H9 (cell line): ENCODE measurements at regions not wholly inside any gene's neighbourhood (a gene's known extent, or its start where the extent isn't known, plus 50 kb on each side); places are given as distances from the start of the nearest gene placed in this dataset.

Source experiments
- DNase-seq: peaks from one replicate; pipeline ENCODE4 v3.0.0-alpha.2; 2017
- H2AFZ ChIP-seq: one replicate; pipeline ENCODE4 v1.6.1; 2013; ENCODE audit warnings: mild to moderate bottlenecking, low read length, control low read depth, moderate library complexity
- H2AK5ac ChIP-seq: 2 replicates; pipeline ENCODE4 v1.6.1; 2013; ENCODE audit warnings: low read length, control low read depth, mixed read lengths; ENCODE audit not compliant: insufficient read length
- H2BK120ac ChIP-seq: one replicate; pipeline ENCODE4 v1.6.1; 2013; ENCODE audit warnings: low read depth, mild to moderate bottlenecking, low read length, control low read depth, inconsistent platforms; ENCODE audit not compliant: poor library complexity, severe bottlenecking
- H2BK12ac ChIP-seq: 2 replicates; pipeline ENCODE4 v1.6.1; 2013; ENCODE audit warnings: low read length, control low read depth, mixed read lengths, low read depth; ENCODE audit not compliant: insufficient read length
- H2BK15ac ChIP-seq: 2 replicates; pipeline ENCODE4 v1.6.1; 2013; ENCODE audit warnings: low read depth, low read length, control low read depth
- H2BK20ac ChIP-seq: one replicate; pipeline ENCODE4 v1.6.1; 2013; ENCODE audit warnings: low read depth, mild to moderate bottlenecking, low read length, control low read depth, inconsistent platforms; ENCODE audit not compliant: poor library complexity, severe bottlenecking
- H2BK5ac ChIP-seq: 2 replicates; pipeline ENCODE4 v1.6.1; 2013; ENCODE audit warnings: low read length, control low read depth, mixed read lengths; ENCODE audit not compliant: insufficient read length
- H3K14ac ChIP-seq: 2 replicates; pipeline ENCODE4 v1.6.1; 2013; ENCODE audit warnings: low read length, control low read depth; ENCODE audit not compliant: insufficient read depth
- H3K18ac ChIP-seq: 2 replicates; pipeline ENCODE4 v1.6.1; 2013; ENCODE audit warnings: low read depth, mild to moderate bottlenecking, mixed read lengths, low read length, control low read depth; ENCODE audit not compliant: insufficient read length
- H3K23ac ChIP-seq: 2 replicates; pipeline ENCODE4 v1.6.1; 2013; ENCODE audit warnings: low read length, control low read depth, mixed read lengths, low read depth; ENCODE audit not compliant: insufficient read length
- H3K23me2 ChIP-seq: 2 replicates; pipeline ENCODE4 v1.6.1; 2013; ENCODE audit warnings: low read depth, mild to moderate bottlenecking, mixed read lengths, low read length, control low read depth; ENCODE audit not compliant: insufficient read length, poor library complexity, severe bottlenecking
- H3K27ac ChIP-seq: 2 replicates; pipeline ENCODE4 v1.5.1; 2013; ENCODE audit warnings: low read length, control low read depth, mixed read lengths, low read depth; ENCODE audit not compliant: insufficient read length
- H3K27me3 ChIP-seq: 2 replicates; pipeline ENCODE4 v1.6.1; 2013; ENCODE audit warnings: low read length, control low read depth, inconsistent platforms; ENCODE audit not compliant: insufficient read depth
- H3K4ac ChIP-seq: 2 replicates; pipeline ENCODE4 v1.6.1; 2013; ENCODE audit warnings: low read depth, mild to moderate bottlenecking, control low read depth, inconsistent platforms, low read length, moderate library complexity
- H3K4me1 ChIP-seq: 2 replicates; pipeline ENCODE4 v1.6.1; 2013; ENCODE audit warnings: low read length, control low read depth, inconsistent platforms; ENCODE audit not compliant: insufficient read depth
- H3K4me2 ChIP-seq: 2 replicates; pipeline ENCODE4 v1.6.1; 2013; ENCODE audit warnings: low read length, control low read depth, mixed read lengths; ENCODE audit not compliant: insufficient read length, insufficient read depth
- H3K56ac ChIP-seq: 2 replicates; pipeline ENCODE4 v1.6.1; 2013; ENCODE audit warnings: low read depth, mild to moderate bottlenecking, mixed read lengths, low read length, control low read depth; ENCODE audit not compliant: insufficient read length
- H3K79me1 ChIP-seq: 2 replicates; pipeline ENCODE4 v1.6.1; 2013; ENCODE audit warnings: low read depth, mild to moderate bottlenecking, moderate library complexity, low read length, control low read depth, inconsistent platforms; ENCODE audit not compliant: insufficient read depth, poor library complexity, severe bottlenecking
- H3K79me2 ChIP-seq: 2 replicates; pipeline ENCODE4 v1.6.1; 2013; ENCODE audit warnings: low read length, control low read depth, inconsistent platforms; ENCODE audit not compliant: insufficient read depth
- H3K9ac ChIP-seq: 2 replicates; pipeline ENCODE4 v1.6.1; 2013; ENCODE audit warnings: low read length, control low read depth, mixed read lengths; ENCODE audit not compliant: insufficient read length; ENCODE audit errors: extremely low read depth
- H3K9me3 ChIP-seq: one replicate; pipeline ENCODE4 v1.6.1; 2013; ENCODE audit warnings: low read depth, low read length, inconsistent platforms; ENCODE audit not compliant: control insufficient read depth
- H3T11ph ChIP-seq: one replicate; pipeline ENCODE4 v1.6.1; 2013; ENCODE audit warnings: mild to moderate bottlenecking, low read length, control low read depth, inconsistent platforms
- H4K20me1 ChIP-seq: one replicate; pipeline ENCODE4 v1.6.1; 2013; ENCODE audit not compliant: control insufficient read depth, insufficient read length, insufficient read depth
- H4K5ac ChIP-seq: 2 replicates; pipeline ENCODE4 v1.6.1; 2013; ENCODE audit warnings: low read depth, mild to moderate bottlenecking, mixed read lengths, low read length, control low read depth; ENCODE audit not compliant: insufficient read length
- H4K8ac ChIP-seq: replicated peaks from 2 replicates; pipeline ENCODE4 v1.6.1; 2013; ENCODE audit warnings: low read length, control low read depth, mixed read lengths, low read depth; ENCODE audit not compliant: insufficient read length
- H4K91ac ChIP-seq: 2 replicates; pipeline ENCODE4 v1.6.1; 2013; ENCODE audit warnings: low read depth, mild to moderate bottlenecking, moderate library complexity, mixed read lengths, low read length, control low read depth; ENCODE audit not compliant: insufficient read length
- H3K27ac Mint-ChIP-seq, 3 experiments: 2 replicates in 2 of 3; 3 replicates in 1 of 3; pipeline ENCODE4 v1.8.0; 2020 to 2021; ENCODE audit warnings: mixed read lengths in 3 of 3, mild to moderate bottlenecking in 1 of 3, moderate library complexity in 1 of 3
- H3K27me3 Mint-ChIP-seq: 2 replicates; pipeline ENCODE4 v1.8.0; 2021; ENCODE audit warnings: low read depth, mild to moderate bottlenecking, moderate library complexity, mixed read lengths
- H3K36me3 Mint-ChIP-seq, 3 experiments: 2 replicates in 2 of 3; 3 replicates in 1 of 3; pipeline ENCODE4 v1.8.0; 2020 to 2021; ENCODE audit warnings: low read depth in 3 of 3, mixed read lengths in 3 of 3; ENCODE audit not compliant: insufficient read depth in 1 of 3
- H3K4me1 Mint-ChIP-seq, 2 experiments: 2 replicates each; pipeline ENCODE4 v1.8.0; 2020; ENCODE audit warnings: mixed read lengths in 2 of 2
- H3K4me3 Mint-ChIP-seq, 2 experiments: 2 replicates in 1 of 2; 3 replicates in 1 of 2; pipeline ENCODE4 v1.8.0; 2020 to 2021; ENCODE audit warnings: mild to moderate bottlenecking in 2 of 2, mixed read lengths in 2 of 2, moderate library complexity in 1 of 2
- H3K9me3 Mint-ChIP-seq, 2 experiments: 2 replicates in 1 of 2; 3 replicates in 1 of 2; pipeline ENCODE4 v1.8.0; 2020; ENCODE audit warnings: mild to moderate bottlenecking in 2 of 2, mixed read lengths in 2 of 2, moderate library complexity in 1 of 2
- CTCF ChIP-seq: fragments of 200-600 bp; sonication (generic); conservative IDR thresholded peaks from 3 replicates; pipeline ENCODE4 v1.8.0; 2021; ENCODE audit warnings: antibody characterized with exemption, mild to moderate bottlenecking
- WGBS: extraction: QIAGEN DNeasy Blood & Tissue Kit; methylation state at CpG from one replicate; pipeline ENCODE4 v1.1.7; 2013; ENCODE audit warnings: missing lambda C conversion rate, low lambda C conversion rate, mixed read lengths; ENCODE audit not compliant: insufficient read length; ENCODE audit errors: extremely low coverage; 5-methylcytosine and 5-hydroxymethylcytosine counted together

DNA sequence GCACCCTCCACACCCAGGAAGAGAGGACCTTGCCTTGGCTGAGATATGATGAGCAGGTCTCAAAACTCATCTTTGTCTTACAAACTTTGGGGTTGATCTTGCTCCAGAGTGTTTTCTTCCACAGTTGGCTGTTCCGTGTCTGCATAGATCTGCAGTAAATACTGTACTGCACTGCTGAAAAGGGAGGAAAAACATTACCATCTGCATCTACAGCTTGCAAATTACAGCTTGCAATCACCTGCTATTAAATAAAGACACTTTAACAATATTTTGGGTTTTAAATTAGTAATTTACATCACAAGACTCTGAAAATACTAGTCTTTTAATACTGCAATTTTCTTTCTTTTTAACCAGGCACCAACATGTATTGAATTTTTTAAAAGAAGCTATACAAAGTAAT, 499.5 kb downstream of the STIM2 start:
- Histone ChIP-seq H2BK15ac (no peak overlapping the region), H3K23ac (no peak overlapping the region), H3K18ac (no peak overlapping the region), H3K79me1 (no peaks in the 10 kb centered on the region), H2AFZ (no peak overlapping the region), H4K8ac (no peak overlapping the region), H2BK120ac (no peak overlapping the region), H3K9me3 (no peaks in the 10 kb centered on the region), H3K4me2 (no peak overlapping the region), H3K56ac (no peak overlapping the region), H3K9ac (no peak overlapping the region), H4K91ac (no peak overlapping the region), H3K4ac (no peak overlapping the region), H3K23me2 (no peaks in the 10 kb centered on the region), H2BK20ac (no peak overlapping the region), H3K14ac (no peak overlapping the region), H4K5ac (no peak overlapping the region), H4K20me1 (no peaks in the 10 kb centered on the region), H3T11ph (no peak overlapping the region), H3K79me2 (no peaks in the 10 kb centered on the region), H2AK5ac (no peak overlapping the region), H2BK5ac (no peak overlapping the region), H2BK12ac (no peak overlapping the region), H3K27me3 (no peaks in the 10 kb centered on the region), H3K4me1 (no peaks in the 10 kb centered on the region; the same call in 1 of the 2 replicates), H3K27ac (no peak overlapping the region)
- H3K36me3 Mint-ChIP-seq = no peaks in the 10 kb centered on the region
- no peak for TF ChIP-seq CTCF
- no peaks in the 10 kb centered on the region for H3K27me3 Mint-ChIP-seq
- H3K4me3 Mint-ChIP-seq = no peak overlapping the region
- DNase-seq = no peak
- no peak overlapping the region; a peak in 1 of 7 replicates for H3K27ac Mint-ChIP-seq
- H3K4me1 Mint-ChIP-seq = peaks cover 9 to 26% of the 10 kb centered on the region in 2 experiments
- no peaks in the 10 kb centered on the region for H3K9me3 Mint-ChIP-seq
- no CpG with 5 or more reads among the region's 1 CpG for WGBS
